ENCODE measurements at regions not wholly inside any gene's neighbourhood (a gene's known extent, or its start where the extent isn't known, plus 50 kb on each side); places are given as distances from the start of the nearest gene placed in this dataset.

DNA sequence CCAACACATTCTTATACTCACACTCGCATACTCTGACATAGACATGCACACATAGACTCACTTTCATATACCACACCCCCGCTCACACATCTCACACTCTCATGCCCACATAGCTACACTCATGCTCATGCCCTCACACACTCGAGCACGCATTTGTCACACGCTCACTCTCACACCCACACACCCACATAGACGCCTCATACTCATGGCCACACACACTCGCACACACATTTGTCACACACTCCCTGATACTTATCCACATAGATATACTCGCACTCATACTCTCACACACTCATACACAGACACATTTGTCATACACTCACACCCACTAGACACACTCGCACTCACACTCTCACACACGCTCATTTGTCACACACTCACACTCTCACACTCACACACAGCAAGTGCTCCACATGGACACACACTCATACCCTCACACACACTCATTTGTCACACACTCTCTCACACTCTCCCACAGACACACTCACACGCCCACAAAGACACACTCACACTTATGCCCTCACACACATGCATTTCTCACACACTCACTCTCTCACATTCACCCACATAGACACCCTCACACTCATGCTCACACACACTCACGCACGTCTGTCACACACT is 50.9 kb downstream of the TNP1 start:
- no peaks in the 10 kb centered on the region for H3K36me3 ChIP-seq (ENCODE audit: control insufficient read depth, insufficient read depth, low read length)
- H3K4me1 ChIP-seq (ENCODE audit: control insufficient read depth, insufficient read depth, low read length) = peaks cover 39% of the 10 kb centered on the region
- no peaks in the 10 kb centered on the region for H3K27me3 ChIP-seq (ENCODE audit: control insufficient read depth, insufficient read depth, low read length)
- no peak for DNase-seq
- H3K9me3 ChIP-seq (replicated peaks; ENCODE audit: control insufficient read depth, low read depth, low read length) = no peaks in the 10 kb centered on the region
- H3K27ac ChIP-seq (ENCODE audit: low read length) = no peak overlapping the region
- no peak overlapping the region for H3K4me3 ChIP-seq (ENCODE audit: low read length)
- 83% methylated on average over 12 of the region's 13 CpGs for WGBS (ENCODE audit: insufficient coverage)

DNA sequence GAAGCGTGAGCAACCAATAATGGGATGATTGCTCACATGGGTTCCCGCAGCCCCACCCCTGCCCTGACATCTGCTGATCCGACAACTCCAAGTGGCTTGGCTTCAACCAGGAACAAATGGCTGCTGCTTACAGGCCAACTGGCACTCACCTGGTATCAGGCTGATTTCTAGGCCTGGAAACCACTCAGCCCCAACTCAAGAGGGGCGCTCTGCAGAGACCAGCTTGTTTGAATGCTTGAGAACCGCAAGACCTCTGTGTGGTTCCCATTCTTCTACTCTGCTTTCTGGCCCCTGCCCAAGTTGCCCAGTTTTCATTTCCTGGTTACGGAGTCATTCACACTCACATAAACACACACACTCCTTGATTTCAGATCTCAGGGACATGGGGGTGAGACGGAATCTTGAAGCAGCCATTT is 52.0 kb downstream of the TNP1 start:
- Histone ChIP-seq H3K27me3 (ENCODE audit: control insufficient read depth, insufficient read depth, low read length) (no peaks in the 10 kb centered on the region), H3K36me3 (ENCODE audit: control insufficient read depth, insufficient read depth, low read length) (no peaks in the 10 kb centered on the region), H3K4me1 (ENCODE audit: control insufficient read depth, insufficient read depth, low read length) (peaks cover 48% of the 10 kb centered on the region), H3K4me3 (ENCODE audit: low read length) (no peak overlapping the region), H3K27ac (ENCODE audit: low read length) (peak overlapping the region; percentile 80), H3K9me3 (replicated peaks; ENCODE audit: control insufficient read depth, low read depth, low read length) (no peaks in the 10 kb centered on the region)
- peak; percentile 80 for DNase-seq
- 43% methylated on average over 4 of the region's 7 CpGs for WGBS (ENCODE audit: insufficient coverage)

DNA sequence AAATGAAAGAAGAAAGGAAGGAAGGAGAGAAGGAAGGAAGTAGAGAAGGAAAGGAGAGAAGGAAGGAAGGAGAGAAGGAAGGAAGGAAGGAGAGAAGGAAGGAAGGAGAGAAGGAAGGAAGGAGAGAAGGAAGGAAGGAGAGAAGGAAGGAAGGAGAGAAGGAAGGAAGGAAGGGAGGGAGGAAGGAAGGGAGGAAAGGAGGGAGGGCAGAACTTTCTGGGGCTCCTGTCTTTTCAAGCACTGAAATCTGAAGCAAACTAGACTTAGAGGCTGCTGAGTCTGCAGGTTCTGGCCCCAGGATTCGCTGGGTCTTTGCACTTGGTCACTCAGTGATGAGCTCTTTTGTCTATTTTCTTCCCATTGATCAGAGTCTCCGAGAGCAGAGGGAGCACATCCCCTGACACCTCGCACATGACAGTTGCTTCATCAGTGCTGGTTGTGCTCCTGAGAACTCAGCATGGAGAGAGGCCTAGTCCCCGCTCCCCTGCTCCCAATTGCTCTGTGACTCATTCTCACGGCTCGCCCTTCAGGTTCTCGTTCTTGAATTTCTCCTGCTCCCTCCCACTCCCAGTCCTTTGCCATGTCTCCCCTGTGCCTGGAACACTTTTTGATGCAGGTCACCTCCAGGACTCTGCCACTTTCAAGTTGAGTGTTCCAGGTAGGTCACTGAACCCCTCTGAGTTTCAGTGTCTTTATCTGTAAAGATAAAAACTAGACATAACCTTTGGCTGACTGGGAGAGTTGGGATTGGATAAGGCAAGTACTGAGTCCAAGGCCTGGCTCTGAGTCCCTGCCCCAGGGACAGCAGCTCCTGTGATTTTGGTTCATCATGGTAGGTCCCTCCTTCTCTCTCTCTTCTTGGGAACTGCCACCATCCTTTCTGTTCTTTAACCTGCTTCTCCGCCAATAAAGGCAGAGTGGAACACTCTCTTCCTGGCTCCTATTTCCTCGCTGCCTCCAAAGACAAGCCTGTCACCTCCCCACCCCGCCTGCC is 55.2 kb downstream of the TNP1 start:
- peak overlapping the region; percentile 96 for H3K27ac ChIP-seq (ENCODE audit: low read length)
- no peaks in the 10 kb centered on the region for H3K9me3 ChIP-seq (replicated peaks; ENCODE audit: control insufficient read depth, low read depth, low read length)
- no peaks in the 10 kb centered on the region for H3K36me3 ChIP-seq (ENCODE audit: control insufficient read depth, insufficient read depth, low read length)
- no peak overlapping the region for H3K4me3 ChIP-seq (ENCODE audit: low read length)
- peaks cover 71% of the 10 kb centered on the region for H3K4me1 ChIP-seq (ENCODE audit: control insufficient read depth, insufficient read depth, low read length)
- no peak for DNase-seq
- 73% methylated on average over 7 of the region's 10 CpGs for WGBS (ENCODE audit: insufficient coverage)
- H3K27me3 ChIP-seq (ENCODE audit: control insufficient read depth, insufficient read depth, low read length) = no peaks in the 10 kb centered on the region

DNA sequence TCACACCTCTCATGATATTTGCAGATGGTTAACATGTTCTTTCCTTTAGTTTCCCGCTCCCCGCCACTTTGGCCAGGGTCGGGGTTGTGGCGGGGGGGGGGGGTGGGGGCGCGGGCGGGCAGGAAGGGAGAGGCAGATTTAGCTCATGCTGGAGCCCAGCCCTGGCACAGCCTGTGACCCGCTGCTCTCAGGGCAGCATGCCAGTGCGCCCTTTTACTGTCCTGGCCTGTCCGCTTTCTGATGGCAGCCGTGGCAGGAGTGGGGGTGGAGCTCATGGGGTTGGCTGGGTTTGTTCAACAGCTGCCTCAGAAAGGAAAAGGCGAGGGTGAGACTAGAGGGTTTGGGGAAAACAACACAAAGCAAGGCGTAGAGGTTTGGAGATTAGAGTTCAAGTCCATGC is 56.1 kb downstream of the TNP1 start:
- H3K36me3 ChIP-seq (ENCODE audit: control insufficient read depth, insufficient read depth, low read length) = no peaks in the 10 kb centered on the region
- H3K27ac ChIP-seq (ENCODE audit: low read length) = peak overlapping the region; percentile 96
- no peaks in the 10 kb centered on the region for H3K9me3 ChIP-seq (replicated peaks; ENCODE audit: control insufficient read depth, low read depth, low read length)
- H3K4me1 ChIP-seq (ENCODE audit: control insufficient read depth, insufficient read depth, low read length) = peaks cover 66% of the 10 kb centered on the region
- DNase-seq = peak; percentile 89
- no peaks in the 10 kb centered on the region for H3K27me3 ChIP-seq (ENCODE audit: control insufficient read depth, insufficient read depth, low read length)
- H3K4me3 ChIP-seq (ENCODE audit: low read length) = no peak overlapping the region
- WGBS (ENCODE audit: insufficient coverage) = 90% methylated on average over 5 of the region's 13 CpGs

GRCh38 chr2:216802516-216803215 is 57.2 kb downstream of the TNP1 start:
- no peak overlapping the region for H3K4me3 ChIP-seq (ENCODE audit: low read length)
- WGBS (ENCODE audit: insufficient coverage) = 82% methylated on average over 6 of the region's 10 CpGs
- peak; percentile 92 for DNase-seq
- no peaks in the 10 kb centered on the region for H3K27me3 ChIP-seq (ENCODE audit: control insufficient read depth, insufficient read depth, low read length)
- H3K27ac ChIP-seq (ENCODE audit: low read length) = peak overlapping the region; percentile 96
- H3K36me3 ChIP-seq (ENCODE audit: control insufficient read depth, insufficient read depth, low read length) = no peaks in the 10 kb centered on the region
- peaks cover 59% of the 10 kb centered on the region for H3K4me1 ChIP-seq (ENCODE audit: control insufficient read depth, insufficient read depth, low read length)
- H3K9me3 ChIP-seq (replicated peaks; ENCODE audit: control insufficient read depth, low read depth, low read length) = no peaks in the 10 kb centered on the region

- peak; percentile 70 for DNase-seq
- no CpG with 5 or more reads among the region's 3 CpGs for WGBS (ENCODE audit: insufficient coverage)
- Histone ChIP-seq H3K27me3 (ENCODE audit: control insufficient read depth, insufficient read depth, low read length) (no peaks in the 10 kb centered on the region), H3K4me1 (ENCODE audit: control insufficient read depth, insufficient read depth, low read length) (peaks cover 58% of the 10 kb centered on the region), H3K4me3 (ENCODE audit: low read length) (no peak overlapping the region), H3K36me3 (ENCODE audit: control insufficient read depth, insufficient read depth, low read length) (no peaks in the 10 kb centered on the region), H3K27ac (ENCODE audit: low read length) (peak overlapping the region; percentile 85), H3K9me3 (replicated peaks; ENCODE audit: control insufficient read depth, low read depth, low read length) (no peaks in the 10 kb centered on the region)
Measured at GRCh38 chr2:216800836-216801235, 59.0 kb downstream of the TNP1 start.

GRCh38 chr2:216799873-216800431 is 59.9 kb downstream of the TNP1 start:
- 61% methylated on average over 2 of the region's 3 CpGs for WGBS (ENCODE audit: insufficient coverage)

GRCh38 chr2:216796115-216796840 is 63.6 kb downstream of the TNP1 start:
- 82% methylated on average over 10 of the region's 10 CpGs for WGBS (ENCODE audit: insufficient coverage)
- Histone ChIP-seq H3K4me1 (ENCODE audit: control insufficient read depth, insufficient read depth, low read length) (peaks cover 46% of the 10 kb centered on the region), H3K27ac (ENCODE audit: low read length) (no peak overlapping the region), H3K36me3 (ENCODE audit: control insufficient read depth, insufficient read depth, low read length) (no peaks in the 10 kb centered on the region), H3K27me3 (ENCODE audit: control insufficient read depth, insufficient read depth, low read length) (peaks cover 3% of the 10 kb centered on the region), H3K4me3 (ENCODE audit: low read length) (no peak overlapping the region), H3K9me3 (replicated peaks; ENCODE audit: control insufficient read depth, low read depth, low read length) (no peaks in the 10 kb centered on the region)
- DNase-seq = no peak

More at GRCh38 chr2:216799873-216800431, 59.9 kb downstream of the TNP1 start:
- DNase-seq = peak; percentile 78
- H3K27ac ChIP-seq (ENCODE audit: low read length) = peak overlapping the region; percentile 85
- H3K4me1 ChIP-seq (ENCODE audit: control insufficient read depth, insufficient read depth, low read length) = peaks cover 61% of the 10 kb centered on the region
- no peak overlapping the region for H3K4me3 ChIP-seq (ENCODE audit: low read length)
- no peaks in the 10 kb centered on the region for H3K9me3 ChIP-seq (replicated peaks; ENCODE audit: control insufficient read depth, low read depth, low read length)
- H3K36me3 ChIP-seq (ENCODE audit: control insufficient read depth, insufficient read depth, low read length) = no peaks in the 10 kb centered on the region
- no peaks in the 10 kb centered on the region for H3K27me3 ChIP-seq (ENCODE audit: control insufficient read depth, insufficient read depth, low read length)

GRCh38 chr2:216793386-216793785 is 66.5 kb downstream of the TNP1 start:
- no CpG with 5 or more reads among the region's 7 CpGs for WGBS (ENCODE audit: insufficient coverage)
- Histone ChIP-seq H3K4me1 (ENCODE audit: control insufficient read depth, insufficient read depth, low read length) (peaks cover 31% of the 10 kb centered on the region), H3K9me3 (replicated peaks; ENCODE audit: control insufficient read depth, low read depth, low read length) (no peaks in the 10 kb centered on the region), H3K36me3 (ENCODE audit: control insufficient read depth, insufficient read depth, low read length) (no peaks in the 10 kb centered on the region), H3K27me3 (ENCODE audit: control insufficient read depth, insufficient read depth, low read length) (peaks cover 3% of the 10 kb centered on the region), H3K4me3 (ENCODE audit: low read length) (no peak overlapping the region), H3K27ac (ENCODE audit: low read length) (no peak overlapping the region)
- DNase-seq = no peak
